H1 (cell line): ENCODE measurements at regions not wholly inside any gene's neighbourhood (a gene's known extent, or its start where the extent isn't known, plus 50 kb on each side); places are given as distances from the start of the nearest gene placed in this dataset.

ENCODE experiments used
- ATF3 ChIP-seq: IDR thresholded peaks from 2 replicates; pipeline ENCODE4 v1.6.1; 2011; ENCODE audit warnings: low read depth, mild to moderate bottlenecking, low read length; ENCODE audit not compliant: insufficient read depth
- NANOG ChIP-seq: IDR thresholded peaks from 2 replicates; pipeline ENCODE4 v1.6.1; 2011; ENCODE audit warnings: low read length, low read depth, mild to moderate bottlenecking, inconsistent platforms; ENCODE audit not compliant: insufficient read depth, poor library complexity, severe bottlenecking
- RFX5 ChIP-seq: IDR thresholded peaks from 2 replicates; pipeline ENCODE4 v1.6.1; 2011; ENCODE audit warnings: low read depth, low read length, improper control_type of control experiment, borderline replicate concordance
- SIRT6 ChIP-seq: IDR thresholded peaks from one replicate; pipeline ENCODE4 v1.7.1; 2012; ENCODE audit warnings: low read length, inconsistent platforms
- YY1 ChIP-seq: IDR thresholded peaks from 2 replicates; pipeline ENCODE4 v1.6.1; 2011; ENCODE audit warnings: low read depth, mild to moderate bottlenecking, low read length

GRCh38 chr1:118698911-118699310 is 289.2 kb downstream of the TBX15 start (continued):
- TF ChIP-seq ATF3 (no peak), SIRT6 (no peak), RFX5 (no peak), NANOG (no peak), YY1 (no peak)
